ENCODE measurements at regions not wholly inside any gene's neighbourhood (a gene's known extent, or its start where the extent isn't known, plus 50 kb on each side); places are given as distances from the start of the nearest gene placed in this dataset.

DNA sequence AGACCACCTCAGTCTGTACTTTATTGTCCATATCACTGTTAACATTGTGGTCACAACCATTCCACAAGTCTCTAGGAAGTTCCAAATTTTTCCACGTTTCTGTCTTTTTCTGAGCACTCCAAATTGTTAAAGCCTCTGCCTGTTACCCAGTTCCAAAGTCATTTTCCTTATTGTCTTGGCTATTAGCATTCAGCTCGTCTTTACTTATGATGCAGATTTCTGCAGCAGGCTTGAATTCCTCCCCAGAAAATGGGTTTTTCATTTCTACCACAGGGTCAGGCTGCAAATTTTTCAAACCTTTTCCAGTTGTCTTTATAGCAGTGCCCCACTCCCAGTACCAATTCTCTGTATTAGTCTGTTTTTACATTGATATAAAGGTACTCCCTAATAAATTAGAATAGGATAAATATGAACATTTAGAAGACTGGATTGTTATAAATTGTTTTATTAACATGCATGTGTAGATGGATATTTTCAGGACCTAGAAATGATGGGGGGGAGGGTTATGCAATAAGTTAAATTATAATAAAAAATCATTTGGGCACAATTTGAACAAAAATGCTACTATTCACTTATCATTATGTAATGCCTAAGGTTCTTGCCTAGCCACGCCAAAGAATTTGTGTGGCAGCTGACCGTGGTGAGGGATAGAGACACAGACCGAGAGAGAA lies 595.3 kb upstream of the ADGRB3 start (continued):
- peak; percentile 79 for TF ChIP-seq ZBTB40 (IDR thresholded peaks at IDR 0.05)
- TF ChIP-seq ZBTB40 (CRISPR knock-in tag; IDR thresholded peaks at IDR 0.05) = no peak
- no peak for TF ChIP-seq KDM2B (CRISPR knock-in tag; IDR thresholded peaks at IDR 0.05)
- 0 out of 2 replicates have a peak, but pooled peaks have one; percentile 13 for TF ChIP-seq ZNF766 (CRISPR knock-in tag; conservative IDR thresholded peaks at IDR 0.05)
- TF ChIP-seq, protein P1, sequence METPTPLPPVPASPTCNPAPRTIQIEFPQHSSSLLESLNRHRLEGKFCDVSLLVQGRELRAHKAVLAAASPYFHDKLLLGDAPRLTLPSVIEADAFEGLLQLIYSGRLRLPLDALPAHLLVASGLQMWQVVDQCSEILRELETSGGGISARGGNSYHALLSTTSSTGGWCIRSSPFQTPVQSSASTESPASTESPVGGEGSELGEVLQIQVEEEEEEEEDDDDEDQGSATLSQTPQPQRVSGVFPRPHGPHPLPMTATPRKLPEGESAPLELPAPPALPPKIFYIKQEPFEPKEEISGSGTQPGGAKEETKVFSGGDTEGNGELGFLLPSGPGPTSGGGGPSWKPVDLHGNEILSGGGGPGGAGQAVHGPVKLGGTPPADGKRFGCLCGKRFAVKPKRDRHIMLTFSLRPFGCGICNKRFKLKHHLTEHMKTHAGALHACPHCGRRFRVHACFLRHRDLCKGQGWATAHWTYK (CRISPR knock-in tag; IDR thresholded peaks at IDR 0.05) = no peak
- TF ChIP-seq SNRNP70 (optimal IDR thresholded peaks at IDR 0.05; ENCODE audit: low read depth, low read length) = no peak
- TF ChIP-seq TEAD1 (CRISPR knock-in tag; IDR thresholded peaks at IDR 0.05) = 0 out of 4 replicates have a peak, but pooled peaks of 1 of the 2 experiments have one; percentile 27
- TF ChIP-seq PRDM10 (IDR thresholded peaks at IDR 0.05; ENCODE audit: partially characterized antibody) = peak; percentile 98
- TF ChIP-seq HOMEZ (CRISPR knock-in tag; IDR thresholded peaks at IDR 0.05) = no peak
- no peak for TF ChIP-seq DIDO1 (tag; IDR thresholded peaks at IDR 0.05; ENCODE audit: low read depth)
- no peak for TF ChIP-seq ZNF146 (CRISPR knock-in tag; IDR thresholded peaks at IDR 0.05; ENCODE audit: unreplicated experiment)

Data from K562 (cell line).